Endothelial cell of umbilical vein (primary cell): ENCODE measurements at regions not wholly inside any gene's neighbourhood (a gene's known extent, or its start where the extent isn't known, plus 50 kb on each side); places are given as distances from the start of the nearest gene placed in this dataset.
"Not testable (repeated sequence)": the region's sequence is repeated elsewhere in the genome, so short reads cannot be mapped to it uniquely, and the experiment has no call there.

Source experiments
- BruUV-seq: library from RNA; stranded (reverse); fragments of 400-500 nt; replicated peaks from 2 replicates; lab custom pipeline; 2021; lab: Mats Ljungman, UMichigan
- CTCF ChIA-PET: fragments of 300-600, 350-600 bp; sonication (Branson Sonifier 250); formaldehyde crosslinking; loops from one replicate; lab custom pipeline; 2021; ENCODE audit warnings: antibody characterized with exemption, inconsistent platforms; lab: Charles Lee
- POLR2A ChIA-PET: fragments of 300-600, 350-600 bp; sonication (Branson Sonifier 250); formaldehyde crosslinking; loops from one replicate; lab custom pipeline; 2021; ENCODE audit warnings: antibody characterized with exemption, inconsistent platforms; lab: Charles Lee
- DNase-seq: peaks from one replicate; pipeline ENCODE4 v3.0.0-alpha.2; 2011; ENCODE audit warnings: low read depth, low spot score
- FAIRE-seq: peaks from 2 replicates; lab custom pipeline; 2011; peaks lifted over from hg19 to GRCh38; lab: Jason Lieb, UNC
- H2AFZ ChIP-seq: 2 replicates; pipeline ENCODE4 v1.6.0; 2012; ENCODE audit warnings: low read depth, low read length, control low read depth, inconsistent platforms
- H3K27ac ChIP-seq: 2 replicates; pipeline ENCODE4 v1.5.1; 2011; ENCODE audit warnings: low read depth, mild to moderate bottlenecking, control low read depth, low read length, moderate library complexity; ENCODE audit not compliant: insufficient read depth
- H3K27me3 ChIP-seq, 2 experiments: 2 replicates each; pipeline versions ENCODE4 v1.6.0 to v1.6.1; 2011; ENCODE audit warnings: low read length in 2 of 2, mixed read lengths in 1 of 2; ENCODE audit not compliant: control insufficient read depth in 2 of 2, insufficient read depth in 2 of 2
- H3K36me3 ChIP-seq, 2 experiments: 2 replicates in 1 of 2; 3 replicates in 1 of 2; pipeline ENCODE4 v1.5.1; 2011; ENCODE audit warnings: low read length in 2 of 2, mild to moderate bottlenecking in 1 of 2, moderate library complexity in 1 of 2; ENCODE audit not compliant: control insufficient read depth in 2 of 2, insufficient read depth in 2 of 2; ENCODE audit errors: extremely low read depth in 1 of 2
- H3K4me1 ChIP-seq: 3 replicates; pipeline ENCODE4 v1.5.1; 2011; ENCODE audit warnings: mild to moderate bottlenecking, low read length; ENCODE audit not compliant: control insufficient read depth, insufficient read depth; ENCODE audit errors: extremely low read depth
- H3K4me2 ChIP-seq: 2 replicates; pipeline ENCODE4 v1.6.1; 2011; ENCODE audit warnings: low read length, control low read depth, mixed read lengths; ENCODE audit not compliant: insufficient read depth
- H3K4me3 ChIP-seq, 3 experiments: fragments of 200-600 bp in 1 of 3; sonication (generic), shearing (Covaris generic) in 1 of 3; replicated peaks in 1 of 3; 2 replicates each; pipeline ENCODE4 v1.5.1; 2011 to 2016; ENCODE audit warnings: control low read depth in 3 of 3, low read length in 3 of 3, mild to moderate bottlenecking in 2 of 3, inconsistent platforms in 1 of 3, low read depth in 1 of 3, moderate library complexity in 1 of 3; ENCODE audit not compliant: insufficient read depth in 1 of 3
- H3K79me2 ChIP-seq: 2 replicates; pipeline ENCODE4 v1.6.0; 2012; ENCODE audit warnings: low read length, inconsistent platforms; ENCODE audit not compliant: control insufficient read depth, insufficient read depth
- H3K9ac ChIP-seq: replicated peaks from 2 replicates; pipeline ENCODE3; 2011; ENCODE audit warnings: low read length, control low read depth; ENCODE audit not compliant: insufficient read depth; ENCODE audit errors: extremely low read depth
- H3K9me1 ChIP-seq: replicated peaks from 3 replicates; pipeline ENCODE4 v1.6.0; 2011; ENCODE audit warnings: mild to moderate bottlenecking, low read length; ENCODE audit not compliant: control insufficient read depth, insufficient read depth; ENCODE audit errors: extremely low read depth
- H3K9me3 ChIP-seq: replicated peaks from 2 replicates; pipeline ENCODE4 v1.5.1; 2012; ENCODE audit warnings: low read length, inconsistent platforms; ENCODE audit not compliant: control insufficient read depth, insufficient read depth
- H4K20me1 ChIP-seq: replicated peaks from 2 replicates; pipeline ENCODE3; 2011; ENCODE audit warnings: mild to moderate bottlenecking, low read length; ENCODE audit not compliant: control insufficient read depth, insufficient read depth; ENCODE audit errors: extremely low read depth
- EZH2 ChIP-seq: IDR thresholded peaks from 2 replicates; pipeline ENCODE4 v1.6.1; 2012; ENCODE audit warnings: borderline replicate concordance, low read depth, mild to moderate bottlenecking, moderate library complexity, low read length, inconsistent platforms; ENCODE audit not compliant: severe bottlenecking
- FOS ChIP-seq: IDR thresholded peaks from 2 replicates; pipeline ENCODE4 v1.6.1; 2011; ENCODE audit warnings: mild to moderate bottlenecking, low read length, moderate library complexity, borderline replicate concordance; ENCODE audit not compliant: insufficient read depth
- GATA2 ChIP-seq: IDR thresholded peaks from 2 replicates; pipeline ENCODE4 v1.7.0; 2011; ENCODE audit warnings: low read depth, mild to moderate bottlenecking, moderate library complexity, mixed read lengths, low read length; ENCODE audit not compliant: insufficient read length, insufficient read depth
- JUN ChIP-seq: IDR thresholded peaks from 2 replicates; pipeline ENCODE4 v1.6.1; 2011; ENCODE audit warnings: borderline replicate concordance, low read depth; ENCODE audit not compliant: insufficient read length, insufficient read depth
- MAX ChIP-seq: IDR thresholded peaks from 2 replicates; pipeline ENCODE4 v1.6.1; 2011; ENCODE audit not compliant: insufficient read depth, insufficient read length
- MYC ChIP-seq: IDR thresholded peaks from one replicate; pipeline ENCODE4 v1.6.1; 2011; ENCODE audit warnings: mild to moderate bottlenecking, low read depth, low read length
- POLR2A ChIP-seq: IDR thresholded peaks from 2 replicates; pipeline ENCODE4 v1.6.1; 2012; ENCODE audit warnings: low read depth, mild to moderate bottlenecking, control low read depth, low read length
- POLR2AphosphoS5 ChIP-seq: IDR thresholded peaks from 2 replicates; pipeline ENCODE4 v1.6.1; 2012; ENCODE audit warnings: low read depth, mild to moderate bottlenecking, control low read depth, low read length, moderate library complexity; ENCODE audit not compliant: insufficient read depth
- dilution Hi-C: fragments of 300-500 bp; cut with MboI; formaldehyde crosslinking; loops from one replicate; pipeline ENCODE4 v1.15.0; 2019; ENCODE audit warnings: low sequenced_read_pairs; ENCODE audit not compliant: extremely low pct_ligation_motif_present
- intact Hi-C: fragments of 100-400 bp; cut with micrococcal nuclease; formaldehyde crosslinking; loops from one replicate; pipeline ENCODE4 v1.10.0; 2022
- TF ChIP-seq, protein P1 (sequence below), 2 donors: IDR thresholded peaks; 1 replicate in 1 of 2; 2 replicates in 1 of 2; pipeline ENCODE4 v1.5.1; 2011; ENCODE audit warnings: low read length in 2 of 2, mild to moderate bottlenecking in 2 of 2, moderate library complexity in 2 of 2, control low read depth in 1 of 2, inconsistent platforms in 1 of 2, low read depth in 1 of 2; ENCODE audit not compliant: insufficient read depth in 1 of 2; ENCODE audit errors: extremely low read depth in 1 of 2

- Histone ChIP-seq H3K27ac (no peak overlapping the region), H3K4me1 (no peaks in the 10 kb centered on the region), H3K9me3 (no peaks in the 10 kb centered on the region), H3K4me3 (no peak overlapping the region), H3K79me2 (no peaks in the 10 kb centered on the region), H3K9me1 (no peaks in the 10 kb centered on the region), H3K4me2 (no peak overlapping the region), H3K27me3 (no peaks in the 10 kb centered on the region), H2AFZ (no peak overlapping the region), H3K9ac (no peak overlapping the region), H4K20me1 (no peaks in the 10 kb centered on the region), H3K36me3 (no peaks in the 10 kb centered on the region)
- BruUV-seq: no TSS peak
- TF ChIP-seq POLR2A (no peak), MAX (no peak), POLR2AphosphoS5 (no peak), EZH2 (no peak), GATA2 (no peak), MYC (no peak), JUN (no peak), FOS (no peak)
- TF ChIP-seq, protein P1, sequence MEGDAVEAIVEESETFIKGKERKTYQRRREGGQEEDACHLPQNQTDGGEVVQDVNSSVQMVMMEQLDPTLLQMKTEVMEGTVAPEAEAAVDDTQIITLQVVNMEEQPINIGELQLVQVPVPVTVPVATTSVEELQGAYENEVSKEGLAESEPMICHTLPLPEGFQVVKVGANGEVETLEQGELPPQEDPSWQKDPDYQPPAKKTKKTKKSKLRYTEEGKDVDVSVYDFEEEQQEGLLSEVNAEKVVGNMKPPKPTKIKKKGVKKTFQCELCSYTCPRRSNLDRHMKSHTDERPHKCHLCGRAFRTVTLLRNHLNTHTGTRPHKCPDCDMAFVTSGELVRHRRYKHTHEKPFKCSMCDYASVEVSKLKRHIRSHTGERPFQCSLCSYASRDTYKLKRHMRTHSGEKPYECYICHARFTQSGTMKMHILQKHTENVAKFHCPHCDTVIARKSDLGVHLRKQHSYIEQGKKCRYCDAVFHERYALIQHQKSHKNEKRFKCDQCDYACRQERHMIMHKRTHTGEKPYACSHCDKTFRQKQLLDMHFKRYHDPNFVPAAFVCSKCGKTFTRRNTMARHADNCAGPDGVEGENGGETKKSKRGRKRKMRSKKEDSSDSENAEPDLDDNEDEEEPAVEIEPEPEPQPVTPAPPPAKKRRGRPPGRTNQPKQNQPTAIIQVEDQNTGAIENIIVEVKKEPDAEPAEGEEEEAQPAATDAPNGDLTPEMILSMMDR (IDR thresholded peaks at IDR 0.05; ENCODE audit: extremely low read depth in 1 of 2, insufficient read depth in 1 of 2, low read depth in 1 of 2, low read length in 2 of 2): no peak
- DNase-seq: no peak
- intact Hi-C loops: no loop called here
- CTCF ChIA-PET: no interaction called here
- POLR2A ChIA-PET: no interaction called here
- dilution Hi-C loops: no loop called here
- FAIRE-seq: no peak
Observed at GRCh38 chr11:134724106-134724778, 312.2 kb upstream of the B3GAT1 start.

- dilution Hi-C loops, intact Hi-C loops: not testable (repeated sequence)
Observed at GRCh38 chr11:134720691-134721070, 308.6 kb upstream of the B3GAT1 start.

More at GRCh38 chr11:134720691-134721070, 308.6 kb upstream of the B3GAT1 start:
- H3K27me3 ChIP-seq, H3K36me3 ChIP-seq, H3K9me3 ChIP-seq, DNase-seq, H3K27ac ChIP-seq, H3K79me2 ChIP-seq, BruUV-seq, FAIRE-seq, H3K4me1 ChIP-seq, H4K20me1 ChIP-seq, H3K9me1 ChIP-seq, H3K4me2 ChIP-seq, POLR2A ChIA-PET, H3K4me3 ChIP-seq, CTCF ChIA-PET, H2AFZ ChIP-seq, H3K9ac ChIP-seq: not testable (repeated sequence)
